Testis (tissue), 2 donors: ENCODE measurements at regions not wholly inside any gene's neighbourhood (a gene's known extent, or its start where the extent isn't known, plus 50 kb on each side); places are given as distances from the start of the nearest gene placed in this dataset.

Source experiments
- CTCF ChIP-seq, 3 experiments: fragments of 450-650 bp in 2 of 3; fragments of 200-600 bp in 1 of 3; sonication (generic) in 1 of 3; IDR thresholded peaks; one replicate each; pipeline ENCODE4 v1.5.1; 2016 to 2019; ENCODE audit warnings: antibody characterized with exemption in 3 of 3, mild to moderate bottlenecking in 2 of 3, moderate library complexity in 1 of 3
- POLR2A ChIP-seq: fragments of 450-650 bp; IDR thresholded peaks from one replicate; pipeline ENCODE4 v1.6.1; 2017; ENCODE audit warnings: antibody characterized with exemption, mild to moderate bottlenecking, moderate library complexity

GRCh38 chr2:8306530-8307351, 375.1 kb upstream of the ID2 start:
- TF ChIP-seq POLR2A = no peak
- no peak for TF ChIP-seq CTCF (IDR thresholded peaks at IDR 0.05)
